Islet precursor cell (in vitro differentiated cells): ENCODE measurements at regions not wholly inside any gene's neighbourhood (a gene's known extent, or its start where the extent isn't known, plus 50 kb on each side); places are given as distances from the start of the nearest gene placed in this dataset.

Experiments used
- DNase-seq: peaks from one replicate; pipeline ENCODE4 v3.0.0-alpha.2; 2018

DNA sequence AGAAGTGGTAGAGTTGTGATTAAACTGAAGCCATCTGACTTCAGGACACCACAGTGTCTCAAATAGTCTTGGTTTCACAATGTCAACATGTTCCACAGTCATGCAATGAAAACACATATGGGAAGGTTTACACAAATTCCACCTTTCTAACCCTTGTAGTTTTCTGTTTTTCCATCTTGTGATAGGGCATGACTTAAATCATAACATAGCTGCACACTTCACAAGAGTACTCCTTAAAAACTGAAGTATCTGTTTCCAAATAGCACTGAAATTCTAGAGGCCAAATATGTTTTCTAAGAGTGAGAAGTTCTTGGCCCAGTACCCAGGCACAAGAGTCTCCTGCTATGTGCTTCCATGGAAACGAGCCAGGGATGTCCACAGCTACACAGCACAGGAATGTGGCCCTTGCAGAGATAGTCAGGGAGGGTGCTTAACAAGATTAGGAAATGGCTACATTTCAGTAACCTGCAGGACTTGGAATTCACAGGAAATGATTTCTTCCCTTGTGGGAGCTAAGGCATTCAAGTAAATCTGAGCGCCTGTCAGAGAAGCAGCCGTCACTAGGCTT is 269.1 kb downstream of the NDFIP2 start:
- peak; percentile 91 for DNase-seq

DNA sequence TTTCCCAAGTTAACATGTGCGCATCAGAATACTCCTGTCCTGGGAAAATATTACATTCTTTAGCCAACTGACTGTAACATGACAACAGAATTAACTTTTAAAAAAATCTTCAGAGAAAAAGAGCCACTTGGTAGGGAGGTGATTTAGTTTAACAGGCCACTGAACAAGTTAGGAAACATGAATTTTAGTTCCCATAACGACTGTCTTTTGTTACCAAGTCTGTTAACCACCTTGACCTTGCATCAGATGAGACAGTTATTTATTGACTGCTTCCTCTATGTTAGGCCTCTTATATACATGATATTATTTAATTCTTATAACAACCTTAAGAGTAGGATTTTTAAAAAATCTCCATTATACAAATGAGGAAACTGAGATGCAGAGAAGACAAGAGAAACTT is 268.6 kb downstream of the NDFIP2 start:
- no peak for DNase-seq

DNA sequence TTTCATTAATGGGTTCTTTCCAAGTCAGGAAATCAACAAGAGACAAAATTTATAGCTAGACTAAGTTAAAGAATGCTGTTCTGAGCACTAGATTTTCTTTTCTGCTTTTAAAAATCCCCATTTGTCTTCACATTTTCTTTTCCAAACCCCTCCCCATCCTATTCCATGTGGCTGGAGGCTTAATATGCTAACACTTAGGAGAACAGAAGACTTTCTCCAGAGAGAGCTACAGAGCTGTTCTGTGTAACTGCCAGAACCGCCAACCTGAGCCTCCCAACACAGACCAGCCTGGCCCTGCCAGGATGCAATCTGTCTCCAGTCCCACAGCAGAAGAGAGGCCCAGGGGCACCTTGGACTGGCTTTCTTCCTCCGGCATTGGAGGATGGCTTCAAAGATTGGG is 264.1 kb downstream of the NDFIP2 start:
- peak; percentile 78 for DNase-seq

DNA sequence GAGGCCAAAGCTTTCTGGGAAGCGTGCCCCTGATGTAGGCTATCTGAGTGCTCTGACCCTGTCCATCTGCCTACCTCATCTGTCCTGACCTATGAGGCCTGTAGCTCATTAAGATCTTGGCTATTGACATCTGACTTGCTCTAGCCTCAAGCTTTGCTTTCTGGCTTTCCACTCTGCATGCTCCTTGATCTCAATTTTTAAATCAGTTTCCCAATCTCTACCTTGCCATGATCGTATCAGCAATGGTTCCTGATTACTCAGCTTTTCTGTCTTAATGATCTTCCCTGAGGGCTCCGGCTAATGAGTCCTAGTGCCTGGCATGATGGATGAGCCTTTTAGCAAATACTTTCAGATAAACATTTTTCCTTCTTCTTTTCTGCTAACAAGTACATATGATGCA is 262.0 kb downstream of the NDFIP2 start:
- DNase-seq = peak; percentile 82

DNA sequence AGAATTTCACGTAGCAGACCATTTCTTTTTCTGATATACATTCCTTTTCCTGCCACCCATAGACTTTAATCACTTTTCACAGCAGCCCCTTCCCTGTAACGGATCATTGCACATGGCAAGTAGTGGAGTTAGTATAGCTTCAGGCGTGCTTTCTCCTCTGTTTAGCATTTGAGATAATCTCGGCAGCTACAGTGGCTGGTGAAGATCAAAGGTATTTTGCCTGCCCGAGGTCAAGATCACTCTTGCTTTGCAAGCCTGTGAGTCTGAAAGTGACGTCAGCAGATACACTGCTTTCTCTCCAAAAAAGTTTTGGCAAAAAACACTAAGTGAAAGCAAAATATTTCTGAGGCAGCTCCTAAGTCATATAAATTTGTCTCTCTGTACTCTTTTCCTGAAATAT is 260.0 kb downstream of the NDFIP2 start:
- peak; percentile 92 for DNase-seq

DNA sequence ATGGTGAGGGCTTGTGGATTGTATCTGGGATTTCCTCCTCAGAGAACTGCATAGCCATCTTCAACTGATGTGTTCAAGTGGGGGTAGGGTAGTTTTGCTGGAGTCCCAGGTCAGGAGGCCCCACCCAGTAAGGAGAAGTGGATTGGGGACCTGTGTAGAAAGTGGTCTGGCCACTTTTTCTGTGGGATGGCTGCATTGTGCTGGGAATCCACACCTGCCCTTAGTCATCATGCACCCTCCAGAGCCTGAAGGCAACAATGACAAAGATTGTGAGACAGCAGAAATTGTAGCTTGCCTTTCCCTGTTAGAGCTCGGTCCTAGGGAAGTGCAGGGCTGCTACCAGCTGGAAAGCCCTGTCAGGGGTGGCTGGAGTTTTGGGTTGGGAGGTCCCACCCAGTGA is 255.4 kb downstream of the NDFIP2 start:
- peak; percentile 68 for DNase-seq

DNA sequence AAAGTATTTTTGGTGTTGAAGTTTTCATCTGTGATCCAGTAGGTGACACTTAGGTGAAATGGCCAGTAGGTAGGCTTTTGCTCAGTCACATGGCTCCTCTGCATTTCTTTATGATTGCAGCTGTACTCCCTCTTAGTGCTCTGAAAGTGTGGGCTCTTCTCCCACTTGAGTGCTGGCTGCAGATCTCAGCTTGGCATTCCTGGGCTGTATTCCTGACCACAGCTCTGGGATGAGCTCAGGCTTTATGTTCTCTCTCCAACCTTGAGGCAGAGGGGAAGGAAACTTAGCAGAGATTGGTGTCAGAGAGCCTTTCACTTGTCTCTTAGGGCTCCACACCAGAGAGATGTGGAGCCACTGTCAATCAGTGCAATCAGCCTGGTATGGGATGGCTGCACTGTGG is 254.3 kb downstream of the NDFIP2 start:
- peak; percentile 50 for DNase-seq

DNA sequence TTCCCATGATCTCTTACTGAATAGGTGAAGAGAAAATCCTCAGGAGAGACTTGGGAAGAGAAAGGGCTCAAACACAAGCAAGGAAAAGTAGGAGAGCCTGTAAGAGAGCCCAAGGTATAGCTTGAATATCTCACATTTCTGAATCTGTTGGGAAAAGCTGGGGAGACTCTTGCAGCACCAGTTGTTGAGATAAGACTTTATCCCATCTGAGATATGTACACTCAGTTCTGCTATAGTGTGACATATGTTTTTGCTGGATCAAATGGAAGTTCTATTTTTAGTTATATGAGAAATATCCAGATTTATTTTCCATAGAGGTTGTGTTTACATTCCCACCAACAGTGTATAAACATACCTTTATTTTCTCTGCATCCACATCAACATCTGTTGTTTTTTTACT is 246.1 kb downstream of the NDFIP2 start:
- no peak for DNase-seq

DNA sequence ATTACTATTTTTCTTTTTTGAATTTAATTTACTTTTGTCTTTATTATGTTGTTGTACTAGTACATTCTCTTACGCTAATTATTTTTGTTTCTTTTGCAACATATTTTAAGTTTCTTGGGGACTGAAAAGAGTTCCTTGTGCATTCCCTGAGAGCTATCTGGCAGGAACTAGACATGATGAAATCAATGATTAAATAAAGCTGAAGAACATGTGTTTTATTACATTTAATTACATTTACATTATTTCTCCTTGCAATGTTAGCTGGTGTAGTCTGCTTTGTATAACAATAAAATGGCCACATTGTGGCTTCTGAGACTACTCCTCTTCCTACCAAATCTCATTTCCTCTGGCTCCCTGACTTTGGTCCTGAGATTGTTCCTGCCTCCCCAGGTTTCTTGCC is 244.9 kb downstream of the NDFIP2 start:
- DNase-seq = no peak

DNA sequence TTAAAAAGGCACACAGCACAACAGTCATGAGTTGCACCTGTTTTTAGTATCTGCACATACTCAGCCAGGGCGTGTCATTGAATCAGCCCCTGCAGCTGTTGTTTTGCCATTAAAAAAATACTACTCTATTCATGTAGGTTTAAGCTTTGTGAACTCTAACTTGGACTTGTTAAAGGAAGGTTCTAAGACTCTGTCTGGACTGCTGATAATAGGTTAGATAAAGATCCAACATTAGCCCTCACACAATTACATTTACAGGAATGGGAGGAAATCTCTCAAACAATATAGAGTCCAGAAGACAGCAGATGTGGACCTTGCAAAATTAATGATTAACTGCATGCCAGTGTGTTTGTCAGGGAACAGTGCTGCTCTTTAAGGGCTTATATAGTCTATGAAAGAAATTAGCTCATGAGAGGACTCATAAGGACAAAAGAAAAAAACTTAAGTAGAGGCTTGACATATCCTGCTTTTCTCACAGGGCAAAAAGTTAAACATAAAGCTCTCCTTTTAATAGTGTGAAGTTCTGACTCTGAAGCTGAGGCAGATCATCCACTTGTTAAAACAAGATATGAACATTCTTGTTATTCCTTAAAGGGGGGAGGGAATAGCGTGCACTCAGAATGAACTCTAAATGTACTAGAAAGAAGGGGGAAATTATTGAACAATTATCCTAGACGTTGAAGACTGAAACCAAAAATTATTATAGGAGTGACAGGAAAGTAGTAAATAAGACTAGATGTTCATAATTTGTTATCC is 243.6 kb downstream of the NDFIP2 start:
- no peak for DNase-seq

DNA sequence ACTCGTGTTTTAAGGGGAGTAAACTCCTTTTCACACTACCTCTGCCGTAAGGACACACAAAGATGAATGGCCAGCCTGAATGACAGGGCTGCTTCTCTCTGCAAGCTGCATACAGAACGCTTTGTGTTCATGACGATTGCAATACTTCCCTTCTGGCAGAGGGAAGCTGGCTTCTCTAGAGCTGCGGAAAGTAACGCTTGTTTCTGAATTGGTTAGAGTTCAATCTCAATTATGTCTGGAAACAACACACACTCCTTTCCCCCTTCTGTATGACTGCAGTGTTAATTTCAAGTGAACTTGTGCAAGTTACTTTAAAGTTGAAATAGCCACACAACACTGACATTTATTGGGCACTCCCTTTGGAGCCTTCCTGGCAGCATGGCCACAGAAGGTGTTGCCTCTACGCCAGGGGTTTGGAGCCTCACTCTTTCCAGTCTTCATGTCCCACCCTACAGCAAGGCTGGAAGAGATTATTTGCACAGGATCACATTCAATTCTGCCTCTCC is 242.6 kb downstream of the NDFIP2 start:
- no peak for DNase-seq

DNA sequence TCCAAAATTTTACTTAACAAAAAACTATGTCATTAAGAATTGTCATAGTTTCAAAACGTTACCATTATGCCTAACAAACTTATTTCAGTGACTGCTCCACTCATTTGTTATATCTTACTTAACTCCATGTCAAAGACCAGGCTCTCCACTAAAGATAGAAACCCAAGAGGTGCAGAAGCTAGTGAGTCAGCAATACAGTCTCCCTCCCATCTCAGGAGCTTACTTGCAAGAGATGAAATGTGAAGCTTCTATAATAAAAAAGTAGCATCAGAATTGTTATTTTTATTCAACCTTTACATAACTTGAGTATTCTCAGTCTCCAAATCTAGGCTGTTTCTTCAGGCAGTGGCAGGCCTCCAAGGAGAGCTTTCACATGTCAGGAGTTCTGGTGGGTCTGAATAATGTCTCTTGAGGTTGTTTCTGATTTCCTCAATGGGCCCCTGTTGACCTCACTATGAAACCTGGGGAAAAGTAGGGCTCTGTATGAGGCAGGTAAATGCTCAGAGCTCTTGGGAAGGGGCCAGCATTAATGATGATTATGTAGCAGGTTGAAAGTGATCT is 242.0 kb downstream of the NDFIP2 start:
- DNase-seq = no peak

DNA sequence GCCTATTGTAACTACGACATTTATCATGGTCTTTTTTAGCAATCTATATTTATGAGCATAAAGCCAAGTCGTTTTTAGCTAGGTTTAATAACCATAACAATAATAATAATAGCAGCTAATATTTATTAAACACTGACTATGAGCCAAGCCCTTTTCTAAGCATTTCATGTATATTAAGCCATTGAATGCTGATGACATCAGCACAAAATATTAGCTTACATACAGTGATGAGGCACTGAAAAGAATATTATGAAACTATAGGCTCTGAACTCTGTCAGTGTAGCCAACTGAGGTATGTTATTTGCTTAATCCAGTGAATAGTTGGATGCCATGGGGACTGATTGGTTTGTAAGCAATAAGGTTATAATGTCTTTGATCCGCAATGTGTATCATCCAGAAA is 235.2 kb downstream of the NDFIP2 start:
- DNase-seq = no peak

DNA sequence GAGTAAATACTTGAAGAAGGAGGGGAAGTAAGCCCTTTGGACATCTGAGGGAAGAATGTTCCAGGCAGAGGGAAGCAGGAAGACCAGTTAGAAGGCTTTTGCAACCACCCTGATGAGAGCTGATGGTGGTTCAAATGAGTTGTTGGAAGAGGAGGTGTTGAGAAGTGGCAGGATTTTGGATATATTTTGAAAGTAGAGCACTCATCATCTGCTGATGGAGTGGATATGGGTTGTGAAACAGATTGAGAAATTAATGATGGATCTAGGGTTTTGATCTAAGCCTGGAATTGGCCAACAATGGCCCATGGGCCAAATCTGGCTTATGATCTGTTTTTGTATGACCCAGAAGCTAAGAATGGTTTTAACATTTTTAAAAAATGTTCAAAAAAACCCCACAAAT is 230.7 kb downstream of the NDFIP2 start:
- no peak for DNase-seq

DNA sequence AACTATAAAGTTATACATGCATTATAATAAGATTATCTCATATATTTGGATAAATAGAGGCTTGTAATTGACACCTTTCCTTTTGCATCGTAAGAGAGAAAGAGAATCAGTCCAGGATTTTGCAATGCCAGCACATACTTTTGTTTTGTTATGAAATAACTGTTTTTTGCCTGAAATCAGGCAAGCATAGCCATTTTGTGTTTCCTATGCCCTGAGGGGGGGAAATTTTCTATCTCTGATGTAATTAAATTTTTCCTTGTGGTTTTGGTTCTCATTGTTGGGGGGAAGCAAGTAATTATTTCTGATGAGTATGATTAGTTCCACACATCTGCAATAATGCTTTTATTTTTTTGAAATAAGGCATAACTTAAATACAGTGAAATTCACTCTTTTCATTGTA is 229.4 kb downstream of the NDFIP2 start:
- DNase-seq = no peak

DNA sequence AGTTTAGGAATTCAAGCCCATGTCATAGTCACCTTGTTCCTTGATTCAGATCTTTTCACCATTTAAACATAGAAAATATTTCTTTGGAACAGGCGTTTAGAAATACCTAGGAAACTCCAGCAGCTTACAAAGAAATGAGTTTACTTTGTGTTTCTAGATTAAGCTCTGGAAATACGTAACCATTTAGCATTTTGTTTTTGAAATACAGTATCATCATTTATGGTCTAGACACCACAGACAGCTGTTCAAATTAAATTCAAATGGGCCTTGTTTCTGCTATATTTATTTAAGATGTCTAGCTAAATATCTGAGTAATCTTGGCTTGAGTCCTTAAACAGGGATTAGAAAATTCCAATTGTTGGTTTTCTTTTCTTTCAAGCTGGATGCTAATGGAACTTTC is 228.5 kb downstream of the NDFIP2 start:
- DNase-seq = no peak

DNA sequence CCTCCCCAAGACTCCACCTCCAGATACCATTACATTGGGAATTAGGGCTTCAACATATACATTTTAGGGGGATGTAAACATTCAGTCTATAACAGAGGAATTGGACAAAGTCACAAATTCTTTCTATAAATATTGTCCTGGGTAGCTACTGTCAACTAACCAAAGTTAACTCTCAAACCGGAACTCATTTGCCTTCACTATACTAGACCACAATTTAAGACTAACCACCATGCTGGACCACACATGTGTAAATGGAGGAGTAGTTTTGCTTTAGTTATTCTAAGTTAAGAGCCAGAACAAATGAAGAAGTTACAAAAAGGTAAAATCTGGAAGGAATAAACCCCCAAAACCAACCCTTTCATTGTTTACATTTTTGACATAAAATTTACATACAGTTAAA is 222.8 kb downstream of the NDFIP2 start:
- no peak for DNase-seq

DNA sequence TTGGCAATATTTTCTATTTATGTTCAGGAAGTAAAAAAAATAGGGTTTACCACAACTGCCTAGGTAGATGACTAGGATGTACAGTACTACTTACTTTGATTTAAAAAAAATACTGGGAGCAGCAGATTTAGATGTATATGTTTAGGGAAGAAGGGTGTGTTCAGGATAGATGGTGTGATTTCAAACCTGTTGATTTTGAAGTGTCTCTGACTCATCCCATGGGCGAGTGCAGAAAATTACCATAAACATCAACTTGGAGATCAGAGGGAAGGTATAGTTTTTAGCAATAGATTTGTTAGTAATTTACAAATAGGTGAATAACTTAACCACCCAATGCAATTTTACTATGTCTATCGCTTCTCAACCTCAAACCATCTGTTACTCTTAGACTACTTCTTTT is 214.8 kb downstream of the NDFIP2 start:
- no peak for DNase-seq

DNA sequence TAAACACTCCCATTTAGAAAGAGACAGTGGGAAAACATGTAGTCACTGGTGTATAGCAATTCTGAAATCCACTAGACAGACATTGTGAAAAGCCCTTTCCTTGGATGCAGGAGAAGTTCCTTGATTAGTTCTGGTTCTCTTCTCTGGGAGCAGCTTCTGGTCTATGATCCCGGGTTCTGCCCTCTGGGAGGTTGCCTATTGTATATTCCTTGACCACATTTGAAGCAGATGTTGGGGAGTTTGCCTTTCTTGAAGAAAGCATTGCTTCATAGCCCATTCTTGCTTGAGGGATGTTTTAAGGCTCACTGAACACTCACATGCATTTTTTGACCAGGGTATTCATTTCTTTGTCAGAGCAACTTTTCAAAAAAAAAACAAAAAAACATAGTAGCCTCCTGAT is 211.9 kb downstream of the NDFIP2 start:
- no peak for DNase-seq

DNA sequence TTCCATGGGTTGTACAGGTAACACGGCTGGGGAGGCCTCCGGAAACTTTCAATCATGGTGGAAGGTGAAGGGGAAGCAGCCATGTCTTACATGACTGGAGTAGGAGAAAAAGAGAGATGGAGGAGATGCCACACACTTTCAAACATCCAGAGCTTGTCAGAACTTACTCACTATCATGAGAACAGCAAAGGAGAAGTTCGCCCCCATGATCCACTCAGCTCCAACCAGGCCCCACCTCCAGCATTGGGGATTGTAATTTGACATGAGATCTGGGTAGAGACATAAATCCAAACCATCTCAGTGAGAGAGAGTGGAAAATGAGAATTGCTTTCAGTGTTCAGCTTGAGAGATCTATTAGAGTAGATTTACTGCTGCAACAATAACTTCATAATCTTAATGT is 210.9 kb downstream of the NDFIP2 start:
- no peak for DNase-seq

DNA sequence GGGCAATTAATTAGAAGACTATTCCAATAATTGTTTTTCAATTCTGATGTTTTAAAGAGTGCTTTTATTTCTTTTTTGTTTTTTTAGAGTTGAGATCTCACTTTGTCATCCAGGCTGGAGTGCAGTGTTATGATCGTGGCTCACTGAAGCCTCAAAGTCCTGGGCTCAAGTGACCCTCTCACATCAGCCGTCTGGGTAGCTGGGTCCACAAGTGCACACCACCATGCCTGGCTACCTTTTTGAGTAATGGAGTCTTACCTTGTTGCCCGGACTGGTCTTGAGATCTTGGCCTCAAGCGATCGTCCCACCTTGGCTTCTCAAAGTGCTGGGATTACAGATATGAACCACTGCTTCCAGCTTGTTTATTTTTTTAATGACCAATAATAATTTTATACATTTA is 207.8 kb downstream of the NDFIP2 start:
- no peak for DNase-seq

DNA sequence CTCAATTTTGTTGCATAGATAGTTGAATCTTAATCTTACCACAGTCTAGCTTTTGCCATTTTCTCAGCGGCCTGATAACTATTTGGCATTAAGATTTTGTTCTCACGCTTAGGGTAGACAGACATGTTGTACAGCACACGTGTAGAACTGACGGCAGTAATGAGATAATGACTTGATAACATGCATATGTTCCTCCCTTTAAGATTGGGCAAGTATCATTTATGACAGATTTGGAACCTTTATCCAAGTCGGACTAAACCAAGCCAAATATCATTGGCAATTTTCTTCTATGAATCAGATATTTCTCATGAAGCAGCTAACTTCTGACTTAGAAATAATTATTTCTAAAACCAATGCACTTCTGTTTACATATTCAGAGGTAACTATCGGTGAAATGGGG is 205.5 kb downstream of the NDFIP2 start:
- no peak for DNase-seq

DNA sequence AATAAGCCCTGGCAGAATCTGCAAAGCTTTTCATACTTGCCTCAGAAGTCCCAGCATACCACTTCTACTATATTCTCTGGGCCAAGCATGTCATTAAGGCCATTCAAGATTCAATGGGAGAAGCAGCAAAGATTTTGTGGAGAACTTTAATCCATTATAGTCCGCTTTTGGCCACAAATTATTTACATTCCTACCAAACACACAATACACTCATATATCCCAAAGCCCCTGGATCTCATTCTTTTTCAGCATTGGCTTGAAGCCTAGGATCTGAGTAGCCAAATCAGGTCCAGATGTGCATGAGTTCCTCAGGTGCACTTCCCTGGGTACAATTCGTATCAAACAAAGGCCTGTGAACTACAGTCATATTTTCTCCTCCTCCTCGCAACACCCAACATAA is 203.4 kb downstream of the NDFIP2 start:
- no peak for DNase-seq

DNA sequence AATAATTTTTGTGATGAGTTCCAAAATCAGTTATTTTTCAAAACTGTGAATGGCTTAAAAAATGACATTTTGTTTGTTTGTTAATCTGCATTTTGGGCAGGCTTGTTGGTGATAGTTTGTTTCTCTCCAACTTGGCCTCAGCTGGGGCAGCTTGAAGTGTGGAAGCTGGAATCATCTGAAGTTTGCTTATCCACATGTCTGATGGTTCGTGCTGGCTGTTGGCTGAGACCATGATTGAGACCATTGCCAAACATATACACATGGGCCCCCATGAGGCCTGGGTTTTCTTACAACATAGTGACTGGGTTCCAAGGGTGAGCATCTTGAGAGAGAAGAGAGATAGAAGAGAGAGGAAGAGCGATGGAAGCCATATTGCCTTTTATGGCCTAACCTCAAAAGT is 201.2 kb downstream of the NDFIP2 start:
- DNase-seq = no peak

DNA sequence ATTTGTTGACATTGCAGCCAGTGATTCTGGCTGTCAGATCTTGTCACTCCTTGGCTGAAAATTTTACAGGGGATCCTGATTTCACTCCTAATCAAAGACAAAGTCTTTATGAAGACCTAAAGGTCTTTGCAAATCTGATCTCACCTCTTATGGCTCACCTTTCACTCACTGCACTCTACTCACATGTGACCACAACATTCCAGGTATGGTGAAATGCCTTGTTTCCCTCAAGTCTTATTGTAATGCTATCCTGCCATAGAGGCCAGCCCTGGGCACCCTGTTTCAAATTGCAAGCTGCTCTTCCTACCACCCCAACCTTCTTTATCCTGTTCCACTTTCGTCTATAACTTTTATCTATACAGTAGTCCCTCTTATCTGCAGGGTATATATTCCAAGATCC is 200.1 kb downstream of the NDFIP2 start:
- DNase-seq = no peak
